ENCODE measurements at regions not wholly inside any gene's neighbourhood (a gene's known extent, or its start where the extent isn't known, plus 50 kb on each side); places are given as distances from the start of the nearest gene placed in this dataset.
"Not testable (repeated sequence)": the region's sequence is repeated elsewhere in the genome, so short reads cannot be mapped to it uniquely, and the experiment has no call there.

GRCh38 chr1:149234926-149235914 lies 131.9 kb upstream of the NBPF9 start:
- FAIRE-seq, result not testable (repeated sequence)

GRCh38 chr1:149237515-149237914 lies 134.2 kb upstream of the NBPF9 start:
- FAIRE-seq, result not testable (repeated sequence)

- FAIRE-seq, result not testable (repeated sequence)
Observed at GRCh38 chr1:149239897-149240508, 136.7 kb upstream of the NBPF9 start.

- FAIRE-seq, result not testable (repeated sequence)
Observed at GRCh38 chr1:149240530-149240929, 137.2 kb upstream of the NBPF9 start.

- FAIRE-seq, result not testable (repeated sequence)
Observed at GRCh38 chr1:149241272-149241671, 137.9 kb upstream of the NBPF9 start.

- not testable (repeated sequence) for FAIRE-seq
Observed at GRCh38 chr1:149243572-149243971, 140.2 kb upstream of the NBPF9 start.

GRCh38 chr1:149244621-149245020 lies 141.3 kb upstream of the NBPF9 start:
- FAIRE-seq, result not testable (repeated sequence)

GRCh38 chr1:149246212-149246611 lies 142.9 kb upstream of the NBPF9 start:
- not testable (repeated sequence) for FAIRE-seq

- not testable (repeated sequence) for FAIRE-seq
Observed at GRCh38 chr1:149248610-149249009, 145.3 kb upstream of the NBPF9 start.

- not testable (repeated sequence) for FAIRE-seq
Observed at GRCh38 chr1:149249850-149250467, 146.6 kb upstream of the NBPF9 start.

- FAIRE-seq, result not testable (repeated sequence)
Observed at GRCh38 chr1:149254894-149255847, 151.8 kb upstream of the NBPF9 start.

GRCh38 chr1:149260284-149260683 lies 156.9 kb upstream of the NBPF9 start:
- peak; percentile 65 for FAIRE-seq

GRCh38 chr1:149260736-149261340 lies 157.5 kb upstream of the NBPF9 start:
- not testable (repeated sequence) for FAIRE-seq

GRCh38 chr1:149267287-149267686 lies 163.9 kb upstream of the NBPF9 start:
- FAIRE-seq, result not testable (repeated sequence)

- not testable (repeated sequence) for FAIRE-seq
Observed at GRCh38 chr1:149269001-149269702, 165.8 kb upstream of the NBPF9 start.

- not testable (repeated sequence) for FAIRE-seq
Observed at GRCh38 chr1:149269833-149270232, 166.5 kb upstream of the NBPF9 start.

- not testable (repeated sequence) for FAIRE-seq
Observed at GRCh38 chr1:149274493-149274892, 171.1 kb upstream of the NBPF9 start.

- not testable (repeated sequence) for FAIRE-seq
Observed at GRCh38 chr1:149275802-149276201, 172.5 kb upstream of the NBPF9 start.

- FAIRE-seq, result not testable (repeated sequence)
Observed at GRCh38 chr1:149276496-149276895, 173.1 kb upstream of the NBPF9 start.

GRCh38 chr1:149278156-149278555 lies 174.8 kb upstream of the NBPF9 start:
- FAIRE-seq, result not testable (repeated sequence)

GRCh38 chr1:149279015-149279414 lies 175.7 kb upstream of the NBPF9 start:
- not testable (repeated sequence) for FAIRE-seq
